GM03348 (cell line): ENCODE measurements at regions not wholly inside any gene's neighbourhood (a gene's known extent, or its start where the extent isn't known, plus 50 kb on each side); places are given as distances from the start of the nearest gene placed in this dataset.
"Not testable (repeated sequence)": the region's sequence is repeated elsewhere in the genome, so short reads cannot be mapped to it uniquely, and the experiment has no call there.

ENCODE experiments used
- DNase-seq: peaks from one replicate; pipeline ENCODE4 v3.0.0; 2012; ENCODE audit warnings: low spot score

- DNase-seq, result no peak
Observed at GRCh38 chr2:3036432-3037125, 341.0 kb downstream of the EIPR1 start.

- DNase-seq, result no peak
Observed at GRCh38 chr2:3035385-3036050, 342.1 kb downstream of the EIPR1 start.

DNA sequence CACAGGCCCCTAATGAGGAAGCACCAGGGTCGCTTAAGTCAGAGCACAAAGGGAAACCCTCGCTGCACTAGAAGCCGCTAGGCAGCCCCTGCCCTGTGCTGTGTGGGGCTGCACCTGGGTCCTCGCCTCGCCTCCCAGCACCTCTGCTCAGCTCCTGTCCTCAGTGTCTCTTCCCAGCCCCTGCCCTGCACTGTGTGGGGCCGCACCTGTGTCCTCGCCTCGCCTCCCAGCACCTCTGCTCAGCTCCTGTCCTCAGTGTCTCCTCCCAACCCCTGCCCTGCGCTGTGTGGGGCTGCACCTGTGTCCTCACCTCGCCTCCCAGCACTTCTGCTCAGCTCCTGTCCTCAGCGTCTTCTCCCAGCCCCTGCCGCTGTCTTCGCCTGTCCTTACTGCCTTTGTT lies 342.8 kb downstream of the EIPR1 start:
- no peak for DNase-seq

DNA sequence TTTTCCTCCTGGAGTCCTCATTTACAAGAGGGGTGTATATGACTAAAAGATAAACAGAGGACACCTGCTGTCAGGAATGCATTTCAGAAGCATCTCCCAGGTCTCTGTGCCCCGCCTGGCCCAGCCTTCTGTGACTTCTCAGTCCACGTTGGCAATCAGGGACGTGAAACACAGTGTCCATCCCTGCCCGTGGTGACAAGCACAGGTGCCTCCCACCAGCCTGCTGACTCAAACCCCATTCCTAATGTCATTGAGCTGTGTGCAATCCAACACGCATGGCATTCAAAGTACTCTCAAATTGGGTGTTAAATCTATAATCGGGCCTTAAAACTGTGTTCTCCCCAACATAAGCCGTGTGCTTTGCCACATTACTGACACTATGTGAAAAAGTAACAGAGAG lies 343.2 kb downstream of the EIPR1 start:
- no peak for DNase-seq

- no peak for DNase-seq
Observed at GRCh38 chr2:3033315-3033714, 344.3 kb downstream of the EIPR1 start.

DNA sequence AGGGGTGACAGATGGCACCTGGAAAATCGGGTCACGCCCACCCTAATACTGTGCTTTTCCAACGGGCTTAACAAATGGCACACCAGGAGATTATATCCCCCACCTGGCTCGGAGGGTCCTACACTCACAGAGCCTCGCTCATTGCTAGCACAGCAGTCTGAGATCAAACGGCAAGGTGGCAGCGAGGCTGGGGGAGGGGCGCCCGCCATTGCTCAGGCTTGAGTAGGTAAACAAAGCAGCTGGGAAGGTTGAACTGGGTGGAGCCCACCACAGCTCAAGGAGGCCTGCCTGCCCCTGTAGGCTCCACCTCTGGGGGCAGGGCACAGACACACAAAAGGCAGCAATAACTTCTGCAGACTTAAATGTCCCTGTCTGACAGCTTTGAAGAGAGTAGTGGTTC lies 346.8 kb downstream of the EIPR1 start:
- not testable (repeated sequence) for DNase-seq

DNA sequence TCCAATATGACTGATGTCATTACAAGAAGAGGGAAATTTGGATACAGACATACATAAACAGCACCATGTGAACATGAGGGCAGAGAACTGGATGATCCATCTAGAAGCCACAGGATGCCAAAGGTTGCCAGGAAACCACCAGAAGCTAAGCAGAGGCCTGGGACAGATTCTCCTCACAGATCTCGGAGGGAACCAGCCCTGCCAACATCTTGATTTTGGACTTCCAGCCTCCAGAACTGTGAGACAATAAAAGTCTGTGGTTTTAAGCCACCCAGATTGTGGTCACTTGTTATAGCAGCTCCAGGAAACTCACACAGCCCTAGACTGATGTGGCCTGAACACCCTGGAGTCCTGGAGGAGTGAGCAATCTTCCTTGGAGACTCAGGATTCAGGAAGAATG lies 351.6 kb downstream of the EIPR1 start:
- DNase-seq, result no peak

- DNase-seq, result no peak
Observed at GRCh38 chr2:3025261-3025660, 352.4 kb downstream of the EIPR1 start.

DNA sequence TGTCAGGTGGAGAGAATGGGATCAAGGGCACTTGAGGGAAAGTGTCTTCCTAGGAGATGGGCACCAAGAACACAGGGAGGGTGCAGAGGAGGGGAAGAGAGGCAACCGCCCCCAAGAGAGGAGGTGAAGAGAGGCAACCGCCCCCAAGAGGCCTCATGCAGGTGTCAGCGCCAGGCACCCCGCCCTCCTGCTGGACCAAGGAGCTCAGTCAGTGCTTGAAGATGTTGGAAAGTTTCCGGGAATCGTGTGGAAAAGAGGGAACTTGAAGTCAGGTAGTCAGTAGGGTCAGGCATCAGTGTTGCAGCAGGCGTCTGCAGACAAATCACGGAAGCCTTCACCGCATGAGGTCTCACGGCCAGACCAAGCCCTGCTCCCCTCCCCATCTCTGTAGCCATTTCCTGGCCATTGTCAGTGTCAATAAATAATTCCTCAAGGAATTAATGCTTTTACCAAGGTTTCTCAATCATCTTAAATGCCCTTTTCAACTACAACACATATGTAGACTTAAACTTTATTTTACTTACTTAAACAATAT lies 353.1 kb downstream of the EIPR1 start:
- DNase-seq, result no peak

- DNase-seq, result no peak
Observed at GRCh38 chr2:3023531-3023930, 354.1 kb downstream of the EIPR1 start.

- no peak for DNase-seq
Observed at GRCh38 chr2:3022841-3023372, 354.7 kb downstream of the EIPR1 start.

GRCh38 chr2:3021720-3022119 lies 355.9 kb downstream of the EIPR1 start:
- no peak for DNase-seq

- DNase-seq, result no peak
Observed at GRCh38 chr2:3010001-3010400, 367.6 kb downstream of the EIPR1 start.

DNA sequence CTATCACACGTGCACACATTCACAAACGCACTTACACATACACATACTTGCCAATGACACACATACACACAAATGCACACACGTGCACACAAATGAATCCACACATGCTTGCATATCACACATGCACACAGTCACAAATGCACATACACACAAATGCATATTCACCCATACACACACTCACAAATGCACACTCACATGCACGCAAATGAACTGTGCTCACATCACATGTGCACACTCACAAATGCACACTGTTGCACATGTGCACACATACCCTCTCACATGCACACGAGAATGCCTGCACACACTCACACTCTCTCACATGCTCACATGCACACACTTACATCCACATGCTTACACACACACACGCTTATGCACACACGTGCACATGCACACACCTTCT lies 368.1 kb downstream of the EIPR1 start:
- DNase-seq, result no peak

DNA sequence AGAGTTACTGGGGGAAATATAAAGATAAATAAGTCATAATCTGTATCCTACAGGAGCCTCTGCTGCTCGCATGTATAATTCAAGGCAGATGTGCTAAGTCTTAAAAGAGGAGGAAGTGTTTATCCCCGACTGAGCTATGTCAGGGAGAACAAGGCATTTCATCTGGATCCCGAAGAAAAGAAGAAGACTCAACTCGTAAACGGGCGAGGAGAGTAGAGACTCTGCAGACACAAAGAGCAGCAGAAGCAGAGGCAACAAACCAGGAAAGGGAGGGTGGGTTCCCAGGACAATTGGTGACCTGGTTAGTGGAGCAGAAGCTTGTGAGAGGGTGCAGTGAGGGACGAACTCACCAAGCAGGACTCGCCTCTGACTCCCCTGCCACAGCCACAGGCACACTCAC lies 368.6 kb downstream of the EIPR1 start:
- DNase-seq, result no peak

DNA sequence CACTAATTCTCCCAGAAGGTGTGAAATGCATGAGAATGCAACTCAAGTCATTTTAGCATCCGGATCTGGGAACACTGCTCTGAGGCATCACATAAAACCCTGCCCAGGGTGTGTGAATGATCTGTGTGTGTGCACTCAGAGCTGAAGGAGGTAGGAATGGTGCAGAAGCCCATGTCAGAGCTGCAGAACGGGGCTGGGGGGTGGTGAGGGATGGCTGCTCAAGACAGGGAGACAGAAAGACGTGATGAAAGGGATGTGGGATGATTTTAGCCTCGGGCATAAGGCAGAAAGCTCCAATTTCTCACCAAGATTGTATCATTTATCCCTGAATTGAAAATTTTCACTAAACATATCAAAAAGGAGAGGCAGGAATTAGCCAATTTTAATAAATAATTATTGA lies 369.1 kb downstream of the EIPR1 start:
- no peak for DNase-seq

DNA sequence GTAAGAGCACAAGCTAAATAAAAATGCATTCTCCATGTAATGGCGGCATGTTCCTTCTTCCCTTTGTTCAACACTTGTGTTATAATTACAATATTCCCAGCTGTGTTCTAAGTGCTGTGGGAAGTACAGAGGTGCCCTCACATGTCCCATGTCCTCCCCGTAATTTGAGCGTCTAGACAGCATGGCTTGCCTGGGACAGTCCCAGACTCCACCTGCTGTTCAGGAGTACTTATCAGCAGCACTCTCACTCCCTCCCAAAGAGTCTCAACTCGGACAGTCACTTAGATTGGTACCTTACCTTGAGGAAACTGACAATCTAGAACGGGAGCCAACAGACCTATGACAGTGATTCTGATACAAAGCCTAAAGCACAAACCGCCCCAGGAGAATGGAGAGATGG lies 370.5 kb downstream of the EIPR1 start:
- DNase-seq, result no peak

GRCh38 chr2:3005859-3006501 lies 371.6 kb downstream of the EIPR1 start:
- DNase-seq, result no peak

DNA sequence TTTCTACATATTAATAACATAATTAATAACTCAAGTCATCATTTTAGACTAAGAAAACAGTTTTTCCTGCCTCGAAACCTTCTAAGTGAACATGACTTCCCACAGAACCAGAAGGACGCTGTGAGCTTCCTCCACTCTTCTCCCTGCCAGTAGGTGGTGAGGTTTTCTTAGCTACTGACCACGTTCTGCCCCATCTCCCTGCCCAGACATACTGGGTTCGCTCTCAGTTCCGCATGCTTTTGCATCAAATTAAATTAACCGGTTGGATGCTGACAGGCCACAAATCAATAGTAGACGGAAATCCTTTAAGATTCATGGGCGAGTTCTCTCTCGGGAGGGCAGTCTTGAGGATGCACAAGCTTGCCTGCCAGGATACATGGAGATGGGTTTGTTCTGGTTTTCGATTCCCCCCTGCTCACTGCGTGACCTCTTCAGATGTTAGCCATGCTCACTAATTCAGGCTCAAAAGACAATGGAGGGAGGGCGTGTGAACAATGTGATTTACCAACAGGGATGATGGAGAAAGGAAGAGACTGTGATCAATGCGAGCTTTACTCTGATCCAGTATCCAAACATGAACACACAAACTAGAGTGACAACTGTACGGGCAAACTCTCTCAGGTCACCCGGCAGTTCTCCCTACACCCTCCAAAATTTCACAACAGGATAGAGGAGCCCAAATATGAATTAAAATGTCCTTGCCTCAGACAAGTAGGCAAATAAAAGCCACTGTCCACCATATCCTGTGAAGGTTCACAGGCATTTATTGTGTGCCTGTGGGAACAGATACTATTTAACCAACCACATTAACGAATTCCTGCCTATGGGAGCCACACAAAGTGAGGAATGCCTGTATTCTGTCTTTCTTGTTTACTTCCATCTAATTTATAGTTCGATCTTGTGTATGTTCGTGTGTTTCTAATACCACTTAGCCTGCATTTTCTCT lies 375.7 kb downstream of the EIPR1 start:
- DNase-seq, result peak; percentile 20

GRCh38 chr2:3000968-3001367 lies 376.6 kb downstream of the EIPR1 start:
- no peak for DNase-seq

DNA sequence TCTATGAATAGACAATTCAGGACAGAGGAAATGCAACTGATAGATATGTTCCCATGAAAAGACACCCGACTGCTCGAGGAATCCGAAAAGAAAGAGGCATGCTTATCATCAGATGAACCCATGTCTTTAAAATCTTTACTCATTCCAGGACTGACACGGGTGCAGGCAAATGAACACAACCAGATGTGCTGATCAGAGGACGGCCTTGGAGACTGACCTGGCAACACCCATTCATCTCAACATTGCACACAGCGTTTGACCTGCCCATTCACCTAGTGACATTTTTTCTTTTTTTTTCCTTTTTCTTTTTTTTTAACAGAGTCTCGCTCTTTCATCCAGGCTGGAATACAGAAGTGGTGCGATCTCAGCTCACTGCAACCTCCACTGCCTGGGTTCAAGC lies 377.5 kb downstream of the EIPR1 start:
- no peak for DNase-seq

GRCh38 chr2:2998971-2999370 lies 378.6 kb downstream of the EIPR1 start:
- no peak for DNase-seq
